Osteoblast (primary cell): ENCODE measurements at regions not wholly inside any gene's neighbourhood (a gene's known extent, or its start where the extent isn't known, plus 50 kb on each side); places are given as distances from the start of the nearest gene placed in this dataset.

Experiments used
- DNase-seq: peaks from one replicate; pipeline ENCODE4 v3.0.0; 2011; ENCODE audit warnings: low spot score, mixed read lengths; ENCODE audit not compliant: insufficient read length; ENCODE audit errors: missing footprints
- H2AFZ ChIP-seq: 2 replicates; pipeline ENCODE4 v1.6.0; 2011; ENCODE audit warnings: mild to moderate bottlenecking, low read length
- H3K27ac ChIP-seq: 2 replicates; pipeline ENCODE4 v1.5.1; 2011; ENCODE audit warnings: mild to moderate bottlenecking, low read depth, low read length, moderate library complexity
- H3K27me3 ChIP-seq: 2 replicates; pipeline ENCODE4 v1.6.0; 2012; ENCODE audit warnings: mild to moderate bottlenecking, control low read depth, inconsistent platforms, low read length, moderate library complexity; ENCODE audit not compliant: insufficient read depth
- H3K36me3 ChIP-seq: 2 replicates; pipeline ENCODE4 v1.5.1; 2011; ENCODE audit warnings: mild to moderate bottlenecking, low read length, control low read depth, moderate library complexity; ENCODE audit not compliant: insufficient read depth
- H3K4me1 ChIP-seq: 2 replicates; pipeline ENCODE4 v1.5.1; 2011; ENCODE audit warnings: mild to moderate bottlenecking, low read length, control low read depth, moderate library complexity; ENCODE audit not compliant: insufficient read depth
- H3K4me2 ChIP-seq: 2 replicates; pipeline ENCODE4 v1.6.0; 2011; ENCODE audit warnings: mild to moderate bottlenecking, low read length; ENCODE audit not compliant: insufficient read depth
- H3K4me3 ChIP-seq: fragments of 200-600 bp; sonication (generic); 3 replicates; pipeline ENCODE4 v1.5.1; 2012; ENCODE audit warnings: mild to moderate bottlenecking, low read length, inconsistent platforms; ENCODE audit not compliant: insufficient read depth
- H3K79me2 ChIP-seq: 2 replicates; pipeline ENCODE4 v1.6.0; 2012; ENCODE audit warnings: mild to moderate bottlenecking, low read length, control low read depth, inconsistent platforms; ENCODE audit not compliant: insufficient read depth
- H3K9me3 ChIP-seq: 2 replicates; pipeline ENCODE4 v1.5.1; 2011; ENCODE audit warnings: low read depth, low read length, control low read depth
- H4K20me1 ChIP-seq: 2 replicates; pipeline ENCODE4 v1.6.0; 2012; ENCODE audit warnings: mild to moderate bottlenecking, low read length, control low read depth; ENCODE audit not compliant: insufficient read depth
- TF ChIP-seq, protein P1 (sequence below): IDR thresholded peaks from 2 replicates; pipeline ENCODE4 v1.5.1; 2011; ENCODE audit warnings: mild to moderate bottlenecking, low read depth, low read length, moderate library complexity; ENCODE audit errors: extremely low read depth

DNA sequence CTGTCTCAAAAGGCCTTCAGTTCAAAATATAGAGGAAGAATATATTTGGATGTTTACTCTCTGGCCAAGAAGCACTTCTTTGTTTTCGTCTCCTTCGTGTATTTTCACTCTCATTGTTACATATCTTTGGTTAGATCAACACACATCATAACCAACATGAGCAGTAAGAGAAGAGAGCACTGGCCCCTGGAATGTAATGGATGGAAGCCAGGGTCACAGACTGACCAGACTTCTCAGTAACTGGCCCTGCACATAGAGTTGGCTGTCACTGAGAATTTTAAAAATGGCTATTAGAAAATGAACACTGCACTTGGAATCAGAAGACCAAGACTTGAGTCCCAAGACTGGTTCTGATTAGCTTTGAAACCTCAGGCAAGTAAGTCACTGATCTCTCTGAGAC, 215.9 kb upstream of the RRP15 start:
- Histone ChIP-seq H3K27ac (no peak overlapping the region), H3K79me2 (no peaks in the 10 kb centered on the region), H3K4me2 (no peak overlapping the region), H3K36me3 (no peaks in the 10 kb centered on the region), H4K20me1 (no peaks in the 10 kb centered on the region), H3K4me3 (no peak overlapping the region), H2AFZ (no peak overlapping the region), H3K9me3 (no peaks in the 10 kb centered on the region), H3K4me1 (no peaks in the 10 kb centered on the region), H3K27me3 (no peaks in the 10 kb centered on the region)
- no peak for DNase-seq
- TF ChIP-seq, protein P1, sequence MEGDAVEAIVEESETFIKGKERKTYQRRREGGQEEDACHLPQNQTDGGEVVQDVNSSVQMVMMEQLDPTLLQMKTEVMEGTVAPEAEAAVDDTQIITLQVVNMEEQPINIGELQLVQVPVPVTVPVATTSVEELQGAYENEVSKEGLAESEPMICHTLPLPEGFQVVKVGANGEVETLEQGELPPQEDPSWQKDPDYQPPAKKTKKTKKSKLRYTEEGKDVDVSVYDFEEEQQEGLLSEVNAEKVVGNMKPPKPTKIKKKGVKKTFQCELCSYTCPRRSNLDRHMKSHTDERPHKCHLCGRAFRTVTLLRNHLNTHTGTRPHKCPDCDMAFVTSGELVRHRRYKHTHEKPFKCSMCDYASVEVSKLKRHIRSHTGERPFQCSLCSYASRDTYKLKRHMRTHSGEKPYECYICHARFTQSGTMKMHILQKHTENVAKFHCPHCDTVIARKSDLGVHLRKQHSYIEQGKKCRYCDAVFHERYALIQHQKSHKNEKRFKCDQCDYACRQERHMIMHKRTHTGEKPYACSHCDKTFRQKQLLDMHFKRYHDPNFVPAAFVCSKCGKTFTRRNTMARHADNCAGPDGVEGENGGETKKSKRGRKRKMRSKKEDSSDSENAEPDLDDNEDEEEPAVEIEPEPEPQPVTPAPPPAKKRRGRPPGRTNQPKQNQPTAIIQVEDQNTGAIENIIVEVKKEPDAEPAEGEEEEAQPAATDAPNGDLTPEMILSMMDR: no peak

DNA sequence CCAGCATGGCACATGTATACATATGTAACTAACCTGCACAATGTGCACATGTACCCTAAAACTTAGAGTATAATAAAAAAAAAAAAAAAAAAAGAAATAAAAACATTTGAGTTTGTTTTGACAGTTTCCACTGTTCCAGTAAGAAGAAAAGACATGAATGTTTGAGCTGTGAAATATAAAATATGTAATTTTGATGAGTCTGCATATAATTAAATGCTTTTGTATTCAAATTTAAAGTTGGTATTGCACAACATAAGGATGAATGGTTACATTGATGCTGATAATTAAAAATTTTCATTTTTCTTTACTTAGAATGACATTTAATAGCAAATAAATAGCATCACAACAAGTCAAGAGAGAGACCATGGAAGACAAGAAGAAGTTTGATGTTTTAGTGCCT, 212.0 kb upstream of the RRP15 start:
- H3K4me1 ChIP-seq: no peaks in the 10 kb centered on the region
- no peaks in the 10 kb centered on the region for H3K9me3 ChIP-seq
- H3K36me3 ChIP-seq: no peaks in the 10 kb centered on the region
- no peaks in the 10 kb centered on the region for H3K79me2 ChIP-seq
- H3K27me3 ChIP-seq: no peaks in the 10 kb centered on the region
- H3K4me2 ChIP-seq: no peak overlapping the region
- H2AFZ ChIP-seq: no peak overlapping the region
- no peaks in the 10 kb centered on the region for H4K20me1 ChIP-seq
- no peak for DNase-seq
- H3K4me3 ChIP-seq: no peak overlapping the region
- TF ChIP-seq, protein P1: no peak
- H3K27ac ChIP-seq: no peak overlapping the region

DNA sequence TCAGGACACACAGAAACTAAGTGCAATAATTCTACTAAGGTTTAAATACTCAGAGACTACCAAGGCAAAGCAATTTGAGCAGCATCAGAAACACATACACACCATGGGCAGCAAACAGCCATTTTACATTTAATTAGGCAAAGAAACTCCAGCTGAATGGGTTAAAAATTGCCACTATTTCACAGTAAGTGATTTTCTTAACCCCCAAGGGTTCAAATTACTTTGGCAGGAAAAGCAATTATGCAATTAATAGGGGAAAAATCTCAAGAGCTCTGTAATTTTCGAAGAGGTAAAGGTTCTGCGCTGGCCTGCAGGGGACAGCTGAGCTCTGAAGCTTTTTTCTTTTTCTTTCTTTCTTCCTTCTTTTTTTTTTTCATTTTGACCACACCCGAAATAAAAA, 206.2 kb upstream of the RRP15 start:
- no peaks in the 10 kb centered on the region for H3K4me1 ChIP-seq

DNA sequence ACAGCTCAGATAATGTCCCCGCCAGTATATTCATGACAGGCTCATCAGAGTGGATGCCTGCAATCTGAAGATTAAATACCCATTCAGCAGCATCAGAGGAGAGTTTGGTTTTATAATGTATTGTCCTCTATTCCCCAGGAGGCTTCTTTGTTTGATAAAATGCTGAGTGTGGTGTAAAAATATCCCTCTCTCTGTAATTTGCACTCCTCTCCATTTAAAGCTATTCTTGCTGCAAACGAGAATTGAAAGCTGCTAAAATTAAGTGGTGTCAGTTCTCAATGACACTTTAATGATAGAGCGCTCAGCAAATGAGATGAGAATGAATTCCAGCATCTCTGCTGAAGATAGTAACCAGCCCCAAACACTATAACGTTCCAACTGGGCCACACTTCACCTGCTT, 205.7 kb upstream of the RRP15 start:
- no peak overlapping the region for H2AFZ ChIP-seq
- no peaks in the 10 kb centered on the region for H3K36me3 ChIP-seq
- no peaks in the 10 kb centered on the region for H3K4me1 ChIP-seq
- H4K20me1 ChIP-seq: no peaks in the 10 kb centered on the region
- H3K27me3 ChIP-seq: no peaks in the 10 kb centered on the region
- no peak for DNase-seq
- H3K4me3 ChIP-seq: no peak overlapping the region
- H3K4me2 ChIP-seq: no peak overlapping the region
- TF ChIP-seq, protein P1: no peak
- no peak overlapping the region for H3K27ac ChIP-seq
- H3K9me3 ChIP-seq: no peaks in the 10 kb centered on the region
- H3K79me2 ChIP-seq: no peaks in the 10 kb centered on the region

More for the DNA sequence above, 206.2 kb upstream of the RRP15 start:
- Histone ChIP-seq H3K27ac (no peak overlapping the region), H3K79me2 (no peaks in the 10 kb centered on the region), H3K4me2 (no peak overlapping the region), H3K27me3 (no peaks in the 10 kb centered on the region), H3K9me3 (no peaks in the 10 kb centered on the region), H2AFZ (no peak overlapping the region), H3K4me3 (no peak overlapping the region), H4K20me1 (no peaks in the 10 kb centered on the region), H3K36me3 (no peaks in the 10 kb centered on the region)
- TF ChIP-seq, protein P1: no peak
- no peak for DNase-seq
